Neural cell (in vitro differentiated cells): ENCODE measurements at regions not wholly inside any gene's neighbourhood (a gene's known extent, or its start where the extent isn't known, plus 50 kb on each side); places are given as distances from the start of the nearest gene placed in this dataset.

Experiments used
- H2AFZ ChIP-seq: fragments of 200-600, 300-800 bp; sonication (generic), shearing (Covaris generic); 2 replicates; pipeline ENCODE4 v1.6.0; 2014; ENCODE audit warnings: low read depth, mild to moderate bottlenecking, antibody characterized with exemption, low read length, moderate library complexity
- H3F3A ChIP-seq: fragments of 200-600 bp; shearing (Covaris generic); 2 replicates; pipeline ENCODE4 v1.6.1; 2016; ENCODE audit warnings: mild to moderate bottlenecking, moderate library complexity, mixed read lengths, antibody characterized with exemption, low read length; ENCODE audit not compliant: insufficient read depth, poor library complexity, severe bottlenecking
- H3K27ac ChIP-seq: fragments of 200-600, 300-800 bp; sonication (generic), shearing (Covaris generic); 2 replicates; pipeline ENCODE4 v1.5.1; 2014; ENCODE audit warnings: mild to moderate bottlenecking, low read length, moderate library complexity
- H3K27me3 ChIP-seq: fragments of 300-800, 200-600 bp; sonication (generic), shearing (Covaris generic); 2 replicates; pipeline ENCODE4 v1.6.0; 2014; ENCODE audit warnings: mild to moderate bottlenecking, low read depth, low read length, moderate library complexity; ENCODE audit not compliant: insufficient read depth
- H3K36me3 ChIP-seq: fragments of 300-800, 200-600 bp; sonication (generic), shearing (Covaris generic); 2 replicates; pipeline ENCODE4 v1.5.1; 2014; ENCODE audit warnings: mild to moderate bottlenecking, antibody characterized with exemption, low read length, moderate library complexity; ENCODE audit not compliant: insufficient read depth
- H3K4me2 ChIP-seq: fragments of 300-800, 200-600 bp; sonication (generic), shearing (Covaris generic); 2 replicates; pipeline ENCODE4 v1.6.0; 2014; ENCODE audit warnings: mild to moderate bottlenecking, low read length
- H3K4me3 ChIP-seq: fragments of 300-800, 200-600 bp; sonication (generic), shearing (Covaris generic); 2 replicates; pipeline ENCODE4 v1.5.1; 2014; ENCODE audit warnings: mild to moderate bottlenecking, low read length, moderate library complexity
- H3K79me2 ChIP-seq: fragments of 200-600 bp; shearing (Covaris generic); replicated peaks from 2 replicates; pipeline ENCODE4 v1.6.0; 2014; ENCODE audit warnings: mild to moderate bottlenecking, low read length, moderate library complexity; ENCODE audit not compliant: insufficient read depth
- H3K9ac ChIP-seq: fragments of 300-800, 200-600 bp; sonication (generic), shearing (Covaris generic); 2 replicates; pipeline ENCODE4 v1.6.1; 2016; ENCODE audit warnings: mild to moderate bottlenecking, low read length, mixed read lengths
- H3K9me2 ChIP-seq: fragments of 200-600 bp; shearing (Covaris generic); 2 replicates; pipeline ENCODE4 v1.6.1; 2016; ENCODE audit warnings: mild to moderate bottlenecking, low read length, mixed read lengths; ENCODE audit not compliant: insufficient read depth
- H3K9me3 ChIP-seq: fragments of 200-600, 300-800 bp; sonication (generic), shearing (Covaris generic); 2 replicates; pipeline ENCODE4 v1.6.1; 2016; ENCODE audit warnings: mild to moderate bottlenecking, mixed run types, low read length, moderate library complexity, mixed read lengths
- H4K20me1 ChIP-seq: fragments of 200-600 bp; shearing (Covaris generic); 2 replicates; pipeline ENCODE4 v1.6.1; 2016; ENCODE audit warnings: mild to moderate bottlenecking, mixed run types; ENCODE audit not compliant: insufficient read depth
- EP300 ChIP-seq: fragments of 450-650 bp; conservative IDR thresholded peaks from 2 replicates; pipeline ENCODE4 v1.6.1; 2014; ENCODE audit warnings: antibody characterized with exemption, mild to moderate bottlenecking, moderate library complexity; ENCODE audit not compliant: poor library complexity, severe bottlenecking
- EZH2 ChIP-seq: fragments of 200-600, 300-800 bp; shearing (Covaris generic), sonication (generic); IDR thresholded peaks from 2 replicates; pipeline ENCODE4 v1.6.1; 2014; ENCODE audit warnings: antibody characterized with exemption, low read length, borderline replicate concordance, mild to moderate bottlenecking; ENCODE audit not compliant: insufficient read depth, poor library complexity, severe bottlenecking
- MXI1 ChIP-seq: fragments of 450-650 bp; conservative IDR thresholded peaks from 2 replicates; pipeline ENCODE4 v1.6.1; 2014; ENCODE audit warnings: antibody characterized with exemption, mild to moderate bottlenecking; ENCODE audit not compliant: poor library complexity, severe bottlenecking
- POLR2AphosphoS5 ChIP-seq: IDR thresholded peaks from 2 replicates; pipeline ENCODE4 v1.6.1; 2012
- RAD21 ChIP-seq: fragments of 450-650 bp; conservative IDR thresholded peaks from 2 replicates; pipeline ENCODE4 v1.6.1; 2014; ENCODE audit warnings: antibody characterized with exemption, mild to moderate bottlenecking, moderate library complexity
- SMC3 ChIP-seq: fragments of 450-650 bp; conservative IDR thresholded peaks from 2 replicates; pipeline ENCODE4 v1.6.1; 2014; ENCODE audit warnings: antibody characterized with exemption, mild to moderate bottlenecking, moderate library complexity; ENCODE audit not compliant: poor library complexity
- TAF1 ChIP-seq: IDR thresholded peaks from 2 replicates; pipeline ENCODE4 v1.6.1; 2012; ENCODE audit warnings: low read depth
- TF ChIP-seq, protein P1 (sequence below): IDR thresholded peaks from 2 replicates; pipeline ENCODE4 v1.6.1; 2012; ENCODE audit warnings: borderline replicate concordance
- TF ChIP-seq, protein P2 (sequence below): fragments of 450-650 bp; IDR thresholded peaks from 2 replicates; pipeline ENCODE4 v1.5.1; 2014; ENCODE audit warnings: antibody characterized with exemption, mild to moderate bottlenecking, moderate library complexity; ENCODE audit not compliant: poor library complexity, severe bottlenecking

DNA sequence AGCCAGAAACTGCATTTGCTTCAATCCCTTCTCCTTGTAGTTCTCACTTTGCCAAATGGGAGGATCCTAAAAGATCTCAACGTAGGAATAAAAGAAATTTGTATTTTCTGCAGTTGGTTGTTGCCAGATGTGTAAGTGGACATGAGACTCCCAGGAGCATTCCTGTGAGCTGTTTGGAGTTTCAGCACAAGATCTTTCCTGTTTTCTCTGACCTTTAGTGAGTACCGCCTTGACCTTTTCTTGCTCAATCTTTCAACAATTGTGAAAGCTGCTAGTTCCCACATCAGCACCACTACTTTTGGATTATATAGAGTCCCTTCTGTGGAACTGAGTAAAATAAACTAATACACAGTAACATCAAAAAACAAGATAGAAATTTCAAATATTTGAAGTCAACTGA is 683.8 kb upstream of the PABPC4L start:
- Histone ChIP-seq H3K79me2 (no peaks in the 10 kb centered on the region), H3K36me3 (no peaks in the 10 kb centered on the region), H3K9ac (no peak overlapping the region), H3K27ac (no peak overlapping the region), H3K4me2 (no peak overlapping the region), H3F3A (no peaks in the 10 kb centered on the region), H3K9me2 (no peaks in the 10 kb centered on the region), H3K27me3 (no peaks in the 10 kb centered on the region), H2AFZ (no peak overlapping the region), H3K9me3 (no peaks in the 10 kb centered on the region), H4K20me1 (no peaks in the 10 kb centered on the region), H3K4me3 (no peak overlapping the region)
- TF ChIP-seq SMC3: no peak
- TF ChIP-seq, protein P1, sequence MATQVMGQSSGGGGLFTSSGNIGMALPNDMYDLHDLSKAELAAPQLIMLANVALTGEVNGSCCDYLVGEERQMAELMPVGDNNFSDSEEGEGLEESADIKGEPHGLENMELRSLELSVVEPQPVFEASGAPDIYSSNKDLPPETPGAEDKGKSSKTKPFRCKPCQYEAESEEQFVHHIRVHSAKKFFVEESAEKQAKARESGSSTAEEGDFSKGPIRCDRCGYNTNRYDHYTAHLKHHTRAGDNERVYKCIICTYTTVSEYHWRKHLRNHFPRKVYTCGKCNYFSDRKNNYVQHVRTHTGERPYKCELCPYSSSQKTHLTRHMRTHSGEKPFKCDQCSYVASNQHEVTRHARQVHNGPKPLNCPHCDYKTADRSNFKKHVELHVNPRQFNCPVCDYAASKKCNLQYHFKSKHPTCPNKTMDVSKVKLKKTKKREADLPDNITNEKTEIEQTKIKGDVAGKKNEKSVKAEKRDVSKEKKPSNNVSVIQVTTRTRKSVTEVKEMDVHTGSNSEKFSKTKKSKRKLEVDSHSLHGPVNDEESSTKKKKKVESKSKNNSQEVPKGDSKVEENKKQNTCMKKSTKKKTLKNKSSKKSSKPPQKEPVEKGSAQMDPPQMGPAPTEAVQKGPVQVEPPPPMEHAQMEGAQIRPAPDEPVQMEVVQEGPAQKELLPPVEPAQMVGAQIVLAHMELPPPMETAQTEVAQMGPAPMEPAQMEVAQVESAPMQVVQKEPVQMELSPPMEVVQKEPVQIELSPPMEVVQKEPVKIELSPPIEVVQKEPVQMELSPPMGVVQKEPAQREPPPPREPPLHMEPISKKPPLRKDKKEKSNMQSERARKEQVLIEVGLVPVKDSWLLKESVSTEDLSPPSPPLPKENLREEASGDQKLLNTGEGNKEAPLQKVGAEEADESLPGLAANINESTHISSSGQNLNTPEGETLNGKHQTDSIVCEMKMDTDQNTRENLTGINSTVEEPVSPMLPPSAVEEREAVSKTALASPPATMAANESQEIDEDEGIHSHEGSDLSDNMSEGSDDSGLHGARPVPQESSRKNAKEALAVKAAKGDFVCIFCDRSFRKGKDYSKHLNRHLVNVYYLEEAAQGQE: no peak
- no peak for TF ChIP-seq EZH2
- no peak for TF ChIP-seq TAF1
- TF ChIP-seq, protein P2, sequence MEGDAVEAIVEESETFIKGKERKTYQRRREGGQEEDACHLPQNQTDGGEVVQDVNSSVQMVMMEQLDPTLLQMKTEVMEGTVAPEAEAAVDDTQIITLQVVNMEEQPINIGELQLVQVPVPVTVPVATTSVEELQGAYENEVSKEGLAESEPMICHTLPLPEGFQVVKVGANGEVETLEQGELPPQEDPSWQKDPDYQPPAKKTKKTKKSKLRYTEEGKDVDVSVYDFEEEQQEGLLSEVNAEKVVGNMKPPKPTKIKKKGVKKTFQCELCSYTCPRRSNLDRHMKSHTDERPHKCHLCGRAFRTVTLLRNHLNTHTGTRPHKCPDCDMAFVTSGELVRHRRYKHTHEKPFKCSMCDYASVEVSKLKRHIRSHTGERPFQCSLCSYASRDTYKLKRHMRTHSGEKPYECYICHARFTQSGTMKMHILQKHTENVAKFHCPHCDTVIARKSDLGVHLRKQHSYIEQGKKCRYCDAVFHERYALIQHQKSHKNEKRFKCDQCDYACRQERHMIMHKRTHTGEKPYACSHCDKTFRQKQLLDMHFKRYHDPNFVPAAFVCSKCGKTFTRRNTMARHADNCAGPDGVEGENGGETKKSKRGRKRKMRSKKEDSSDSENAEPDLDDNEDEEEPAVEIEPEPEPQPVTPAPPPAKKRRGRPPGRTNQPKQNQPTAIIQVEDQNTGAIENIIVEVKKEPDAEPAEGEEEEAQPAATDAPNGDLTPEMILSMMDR: no peak
- TF ChIP-seq MXI1: no peak
- TF ChIP-seq EP300: no peak
- no peak for TF ChIP-seq RAD21
- no peak for TF ChIP-seq POLR2AphosphoS5

DNA sequence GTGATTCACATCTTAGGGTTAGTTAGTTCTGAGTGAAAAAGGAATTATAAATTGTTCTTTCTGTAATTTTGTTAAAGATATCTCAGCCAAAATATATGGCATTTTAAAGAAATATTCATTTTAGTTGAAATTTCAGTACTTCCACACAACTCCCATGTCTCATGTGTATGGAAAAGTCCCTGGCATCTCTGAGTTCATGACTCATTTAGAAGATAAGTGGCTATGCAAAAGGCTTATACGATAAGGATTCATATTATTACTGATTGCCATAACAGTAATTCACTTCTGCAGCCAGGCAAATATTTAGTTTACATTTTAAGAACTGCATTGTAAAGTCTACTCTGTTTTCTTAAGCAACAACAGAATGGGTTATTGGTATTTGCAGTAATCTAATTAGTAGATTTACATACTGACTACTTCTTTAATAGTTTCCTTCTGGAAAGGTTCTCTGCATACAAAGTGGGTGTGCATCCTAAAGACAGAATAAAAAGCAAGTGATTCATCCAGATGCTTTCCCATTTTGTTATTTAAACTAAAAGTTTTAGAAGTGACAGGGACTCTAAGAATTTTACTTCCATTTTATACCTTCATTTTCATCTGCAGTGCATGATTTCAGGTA is 682.4 kb upstream of the PABPC4L start:
- H3K36me3 ChIP-seq: no peaks in the 10 kb centered on the region
- no peaks in the 10 kb centered on the region for H3K27me3 ChIP-seq
- no peaks in the 10 kb centered on the region for H3K9me2 ChIP-seq
- no peaks in the 10 kb centered on the region for H3K79me2 ChIP-seq
- H2AFZ ChIP-seq: no peak overlapping the region
- H3K4me2 ChIP-seq: no peak overlapping the region
- H3K27ac ChIP-seq: no peak overlapping the region
- TF ChIP-seq TAF1: no peak
- TF ChIP-seq, protein P2: no peak
- TF ChIP-seq, protein P1: no peak
- H3K9ac ChIP-seq: no peak overlapping the region
- H3K9me3 ChIP-seq: no peaks in the 10 kb centered on the region
- H3F3A ChIP-seq: no peaks in the 10 kb centered on the region
- H3K4me3 ChIP-seq: no peak overlapping the region
- H4K20me1 ChIP-seq: no peaks in the 10 kb centered on the region
